Panc1 (cell line): ENCODE measurements at regions not wholly inside any gene's neighbourhood (a gene's known extent, or its start where the extent isn't known, plus 50 kb on each side); places are given as distances from the start of the nearest gene placed in this dataset.

Source experiments
- ATAC-seq: fragments of 200-7000 bp; cut with Tn5 transposase; 2 replicates; pipeline ENCODE4 v1.9.1; 2020; ENCODE audit warnings: mild to moderate bottlenecking, moderate library complexity
- BruUV-seq: library from RNA; stranded (reverse); fragments of 400-500 nt; replicated peaks from 2 replicates; lab custom pipeline; 2021; lab: Mats Ljungman, UMichigan
- CTCF ChIA-PET: fragments of 300-600 bp; sonication (Branson Sonifier 250); formaldehyde crosslinking; loops from one replicate; lab custom pipeline; 2022; ENCODE audit warnings: antibody characterized with exemption; lab: Charles Lee
- POLR2A ChIA-PET: fragments of 300-600 bp; sonication (Branson Sonifier 250); formaldehyde crosslinking; loops from one replicate; lab custom pipeline; 2022; ENCODE audit warnings: antibody characterized with exemption; lab: Charles Lee
- DNase-seq: peaks from one replicate; pipeline ENCODE4 v3.0.0-alpha.2; 2010; ENCODE audit warnings: low read depth, low spot score
- H3K27ac ChIP-seq: 2 replicates; pipeline ENCODE4 v1.5.1; 2011; ENCODE audit warnings: mild to moderate bottlenecking, low read length, inconsistent platforms
- H3K27me3 ChIP-seq: fragments of 200-500 bp; sonication (Bioruptor generic); 2 replicates; pipeline ENCODE4 v1.6.0; 2014; ENCODE audit warnings: low read length, inconsistent platforms; ENCODE audit not compliant: control insufficient read depth, insufficient read depth
- H3K36me3 ChIP-seq: fragments of 200-500 bp; sonication (Bioruptor generic); 2 replicates; pipeline ENCODE4 v1.5.1; 2014; ENCODE audit warnings: inconsistent platforms, mild to moderate bottlenecking, low read length, moderate library complexity; ENCODE audit not compliant: control insufficient read depth, insufficient read depth
- H3K4me1 ChIP-seq: 2 replicates; pipeline ENCODE4 v1.5.1; 2011; ENCODE audit warnings: inconsistent platforms, mild to moderate bottlenecking, low read length, moderate library complexity; ENCODE audit not compliant: control insufficient read depth, insufficient read depth
- H3K4me3 ChIP-seq, 2 experiments: 2 replicates each; pipeline ENCODE4 v1.5.1; 2011 to 2012; ENCODE audit warnings: low read depth in 2 of 2, low read length in 2 of 2, mild to moderate bottlenecking in 2 of 2, inconsistent platforms in 1 of 2, moderate library complexity in 1 of 2
- H3K9me3 ChIP-seq: fragments of 200-500 bp; sonication (Bioruptor generic); 2 replicates; pipeline ENCODE4 v1.5.1; 2014; ENCODE audit warnings: low read depth, mild to moderate bottlenecking, inconsistent platforms, low read length, moderate library complexity; ENCODE audit not compliant: control insufficient read depth, insufficient read depth
- POLR2AphosphoS5 ChIP-seq: IDR thresholded peaks from 2 replicates; pipeline ENCODE4 v1.6.1; 2012; ENCODE audit warnings: mild to moderate bottlenecking, low read depth, low read length, moderate library complexity
- SIN3A ChIP-seq: IDR thresholded peaks from 2 replicates; pipeline ENCODE4 v1.6.1; 2012; ENCODE audit warnings: low read depth, mild to moderate bottlenecking, low read length, moderate library complexity, borderline replicate concordance; ENCODE audit not compliant: insufficient read depth
- TCF7L2 ChIP-seq: IDR thresholded peaks from 2 replicates; pipeline ENCODE4 v1.6.1; 2011; ENCODE audit warnings: mild to moderate bottlenecking, low read depth, low read length, inconsistent platforms
- in situ Hi-C: cut with HindIII; loops from 2 replicates; pipeline ENCODE4 v1.10.0; 2016; ENCODE audit warnings: low sequenced_read_pairs, low pct_unique_long_range_greater_than_20kb
- intact Hi-C: fragments of 100-400 bp; cut with micrococcal nuclease; formaldehyde crosslinking; loops from one replicate; pipeline ENCODE4 v1.10.0; 2022; ENCODE audit not compliant: unreplicated experiment
- TF ChIP-seq, protein P1 (sequence below), 2 experiments: IDR thresholded peaks; 2 replicates each; pipeline ENCODE4 v1.6.1; 2011 to 2012; ENCODE audit warnings: low read depth in 2 of 2, control low read depth in 1 of 2, low read length in 1 of 2, mild to moderate bottlenecking in 1 of 2, moderate library complexity in 1 of 2; ENCODE audit not compliant: insufficient read depth in 1 of 2
- TF ChIP-seq, protein P2 (sequence below): fragments of 450-650 bp; IDR thresholded peaks from 2 replicates; pipeline ENCODE4 v1.5.1; 2017; ENCODE audit warnings: mild to moderate bottlenecking

GRCh38 chr6:159461998-159462397 lies 231.0 kb downstream of the SOD2 start:
- Histone ChIP-seq H3K9me3 (no peaks in the 10 kb centered on the region), H3K27me3 (no peaks in the 10 kb centered on the region), H3K4me3 (no peak overlapping the region), H3K36me3 (no peaks in the 10 kb centered on the region), H3K27ac (no peak overlapping the region), H3K4me1 (no peaks in the 10 kb centered on the region)
- POLR2A ChIA-PET: no interaction called here
- TF ChIP-seq, protein P1, sequence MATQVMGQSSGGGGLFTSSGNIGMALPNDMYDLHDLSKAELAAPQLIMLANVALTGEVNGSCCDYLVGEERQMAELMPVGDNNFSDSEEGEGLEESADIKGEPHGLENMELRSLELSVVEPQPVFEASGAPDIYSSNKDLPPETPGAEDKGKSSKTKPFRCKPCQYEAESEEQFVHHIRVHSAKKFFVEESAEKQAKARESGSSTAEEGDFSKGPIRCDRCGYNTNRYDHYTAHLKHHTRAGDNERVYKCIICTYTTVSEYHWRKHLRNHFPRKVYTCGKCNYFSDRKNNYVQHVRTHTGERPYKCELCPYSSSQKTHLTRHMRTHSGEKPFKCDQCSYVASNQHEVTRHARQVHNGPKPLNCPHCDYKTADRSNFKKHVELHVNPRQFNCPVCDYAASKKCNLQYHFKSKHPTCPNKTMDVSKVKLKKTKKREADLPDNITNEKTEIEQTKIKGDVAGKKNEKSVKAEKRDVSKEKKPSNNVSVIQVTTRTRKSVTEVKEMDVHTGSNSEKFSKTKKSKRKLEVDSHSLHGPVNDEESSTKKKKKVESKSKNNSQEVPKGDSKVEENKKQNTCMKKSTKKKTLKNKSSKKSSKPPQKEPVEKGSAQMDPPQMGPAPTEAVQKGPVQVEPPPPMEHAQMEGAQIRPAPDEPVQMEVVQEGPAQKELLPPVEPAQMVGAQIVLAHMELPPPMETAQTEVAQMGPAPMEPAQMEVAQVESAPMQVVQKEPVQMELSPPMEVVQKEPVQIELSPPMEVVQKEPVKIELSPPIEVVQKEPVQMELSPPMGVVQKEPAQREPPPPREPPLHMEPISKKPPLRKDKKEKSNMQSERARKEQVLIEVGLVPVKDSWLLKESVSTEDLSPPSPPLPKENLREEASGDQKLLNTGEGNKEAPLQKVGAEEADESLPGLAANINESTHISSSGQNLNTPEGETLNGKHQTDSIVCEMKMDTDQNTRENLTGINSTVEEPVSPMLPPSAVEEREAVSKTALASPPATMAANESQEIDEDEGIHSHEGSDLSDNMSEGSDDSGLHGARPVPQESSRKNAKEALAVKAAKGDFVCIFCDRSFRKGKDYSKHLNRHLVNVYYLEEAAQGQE (IDR thresholded peaks at IDR 0.05; ENCODE audit: insufficient read depth in 1 of 2, low read depth in 2 of 2, low read length in 1 of 2): no peak
- TF ChIP-seq, protein P2, sequence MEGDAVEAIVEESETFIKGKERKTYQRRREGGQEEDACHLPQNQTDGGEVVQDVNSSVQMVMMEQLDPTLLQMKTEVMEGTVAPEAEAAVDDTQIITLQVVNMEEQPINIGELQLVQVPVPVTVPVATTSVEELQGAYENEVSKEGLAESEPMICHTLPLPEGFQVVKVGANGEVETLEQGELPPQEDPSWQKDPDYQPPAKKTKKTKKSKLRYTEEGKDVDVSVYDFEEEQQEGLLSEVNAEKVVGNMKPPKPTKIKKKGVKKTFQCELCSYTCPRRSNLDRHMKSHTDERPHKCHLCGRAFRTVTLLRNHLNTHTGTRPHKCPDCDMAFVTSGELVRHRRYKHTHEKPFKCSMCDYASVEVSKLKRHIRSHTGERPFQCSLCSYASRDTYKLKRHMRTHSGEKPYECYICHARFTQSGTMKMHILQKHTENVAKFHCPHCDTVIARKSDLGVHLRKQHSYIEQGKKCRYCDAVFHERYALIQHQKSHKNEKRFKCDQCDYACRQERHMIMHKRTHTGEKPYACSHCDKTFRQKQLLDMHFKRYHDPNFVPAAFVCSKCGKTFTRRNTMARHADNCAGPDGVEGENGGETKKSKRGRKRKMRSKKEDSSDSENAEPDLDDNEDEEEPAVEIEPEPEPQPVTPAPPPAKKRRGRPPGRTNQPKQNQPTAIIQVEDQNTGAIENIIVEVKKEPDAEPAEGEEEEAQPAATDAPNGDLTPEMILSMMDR: no peak
- TF ChIP-seq POLR2AphosphoS5: no peak
- TF ChIP-seq SIN3A: no peak
- TF ChIP-seq TCF7L2: no peak
- ATAC-seq (no peak), DNase-seq (no peak)
- no TSS peak for BruUV-seq
- in situ Hi-C loops: no loop called here
- intact Hi-C loops: loop anchor here (10.0 kb wide), 1 partner anchor 237 kb away; no protein-coding TSS in a partner anchor
- CTCF ChIA-PET: no interaction called here

- H3K4me1 ChIP-seq: no peaks in the 10 kb centered on the region
- no TSS peak for BruUV-seq
- TF ChIP-seq, protein P1 (IDR thresholded peaks at IDR 0.05; ENCODE audit: insufficient read depth in 1 of 2, low read depth in 2 of 2, low read length in 1 of 2): no peak
- TF ChIP-seq, protein P2: no peak
- TF ChIP-seq POLR2AphosphoS5: no peak
- ATAC-seq: no peak
- in situ Hi-C loops: no loop called here
- intact Hi-C loops: loop anchor here (10.0 kb wide), 1 partner anchor 236 kb away; no protein-coding TSS in a partner anchor
- DNase-seq: no peak
- ChIA-PET CTCF (interaction anchor here (1.0 kb wide), 1 partner anchor 287 kb away, joined by 3 read pairs; no protein-coding TSS in a partner anchor), POLR2A (no interaction called here)
- H3K27me3 ChIP-seq: no peaks in the 10 kb centered on the region
- H3K4me3 ChIP-seq: no peak overlapping the region
- H3K36me3 ChIP-seq: no peaks in the 10 kb centered on the region
- no peaks in the 10 kb centered on the region for H3K9me3 ChIP-seq
- no peak overlapping the region for H3K27ac ChIP-seq
Observed at GRCh38 chr6:159461266-159461665, 231.8 kb downstream of the SOD2 start.
